ENCODE measurements at regions not wholly inside any gene's neighbourhood (a gene's known extent, or its start where the extent isn't known, plus 50 kb on each side); places are given as distances from the start of the nearest gene placed in this dataset.

GRCh38 chr1:94693029-94693428 is 127.1 kb upstream of the SLC44A3 start:
- H3K79me2 ChIP-seq (ENCODE audit: insufficient read depth) = no peaks in the 10 kb centered on the region
- H3K4me3 ChIP-seq = no peak overlapping the region
- no peak overlapping the region for H3K9ac ChIP-seq
- DNase-seq = no peak
- H3F3A ChIP-seq (ENCODE audit: insufficient read depth) = peaks cover 33% of the 10 kb centered on the region
- no peak overlapping the region for H3K4me2 ChIP-seq (ENCODE audit: unreplicated experiment)
- H3K4me1 ChIP-seq (ENCODE audit: insufficient read depth) = peaks cover 27% of the 10 kb centered on the region
- H4K20me1 ChIP-seq (ENCODE audit: insufficient read depth) = no peaks in the 10 kb centered on the region
- H3K9me3 ChIP-seq (ENCODE audit: low read depth) = no peaks in the 10 kb centered on the region
- H2AFZ ChIP-seq = no peak overlapping the region
- in situ Hi-C loops (cut with MboI) = no loop called here
- WGBS, 2 experiments (ENCODE audit: low coverage in 1 of 2, low lambda C conversion rate in 2 of 2, missing lambda C conversion rate in 2 of 2) = 84 to 91% methylated on average over 3 of the region's 3 CpGs
- H3K27ac ChIP-seq = no peak overlapping the region
- H3K27me3 ChIP-seq (replicated peaks; ENCODE audit: insufficient read depth) = no peaks in the 10 kb centered on the region
- no peaks in the 10 kb centered on the region for H3K36me3 ChIP-seq (ENCODE audit: low read depth)
- TF ChIP-seq EZH2 (IDR thresholded peaks at IDR 0.05; ENCODE audit: insufficient read depth, poor library complexity, severe bottlenecking) (no peak), EZH2phosphoT487 (IDR thresholded peaks at IDR 0.05; ENCODE audit: insufficient read depth, low read depth) (no peak)
- no peaks in the 10 kb centered on the region for H3K9me2 ChIP-seq (ENCODE audit: insufficient read depth)

- Histone ChIP-seq H3K79me2 (ENCODE audit: insufficient read depth) (no peaks in the 10 kb centered on the region), H3K36me3 (ENCODE audit: low read depth) (no peaks in the 10 kb centered on the region), H3K27me3 (replicated peaks; ENCODE audit: insufficient read depth) (no peaks in the 10 kb centered on the region), H3K9ac (no peak overlapping the region), H3K4me3 (no peak overlapping the region), H4K20me1 (ENCODE audit: insufficient read depth) (no peaks in the 10 kb centered on the region), H2AFZ (no peak overlapping the region), H3K4me2 (ENCODE audit: unreplicated experiment) (peak overlapping the region; percentile 43), H3F3A (ENCODE audit: insufficient read depth) (peaks cover 28% of the 10 kb centered on the region), H3K9me2 (ENCODE audit: insufficient read depth) (no peaks in the 10 kb centered on the region), H3K4me1 (ENCODE audit: insufficient read depth) (peaks cover 21% of the 10 kb centered on the region), H3K9me3 (ENCODE audit: low read depth) (no peaks in the 10 kb centered on the region), H3K27ac (no peak overlapping the region)
- no peak for DNase-seq
- in situ Hi-C loops (cut with MboI) = no loop called here
- TF ChIP-seq EZH2 (IDR thresholded peaks at IDR 0.05; ENCODE audit: insufficient read depth, poor library complexity, severe bottlenecking) (no peak), EZH2phosphoT487 (IDR thresholded peaks at IDR 0.05; ENCODE audit: insufficient read depth, low read depth) (no peak)
- 96 to 100% methylated on average over 3 of the region's 3 CpGs for WGBS, 2 experiments (ENCODE audit: low coverage in 1 of 2, low lambda C conversion rate in 2 of 2, missing lambda C conversion rate in 2 of 2)
Measured at GRCh38 chr1:94688646-94689045, 131.5 kb upstream of the SLC44A3 start.

- H3K9me3 ChIP-seq (ENCODE audit: low read depth) = no peaks in the 10 kb centered on the region
- in situ Hi-C loops (cut with MboI) = no loop called here
- H3K4me2 ChIP-seq (ENCODE audit: unreplicated experiment) = no peak overlapping the region
- H3K79me2 ChIP-seq (ENCODE audit: insufficient read depth) = no peaks in the 10 kb centered on the region
- no peak overlapping the region for H3K9ac ChIP-seq
- peaks cover 28% of the 10 kb centered on the region for H3F3A ChIP-seq (ENCODE audit: insufficient read depth)
- DNase-seq = no peak
- no peak for TF ChIP-seq EZH2 (IDR thresholded peaks at IDR 0.05; ENCODE audit: insufficient read depth, poor library complexity, severe bottlenecking)
- no peak for TF ChIP-seq EZH2phosphoT487 (IDR thresholded peaks at IDR 0.05; ENCODE audit: insufficient read depth, low read depth)
- H4K20me1 ChIP-seq (ENCODE audit: insufficient read depth) = no peaks in the 10 kb centered on the region
- no peaks in the 10 kb centered on the region for H3K36me3 ChIP-seq (ENCODE audit: low read depth)
- no peaks in the 10 kb centered on the region for H3K27me3 ChIP-seq (replicated peaks; ENCODE audit: insufficient read depth)
- WGBS, 2 experiments (ENCODE audit: low coverage in 1 of 2, low lambda C conversion rate in 2 of 2, missing lambda C conversion rate in 2 of 2) = 95 to 99% methylated on average over 4 of the region's 4 CpGs
- no peaks in the 10 kb centered on the region for H3K9me2 ChIP-seq (ENCODE audit: insufficient read depth)
- H3K27ac ChIP-seq = no peak overlapping the region
- H3K4me1 ChIP-seq (ENCODE audit: insufficient read depth) = peaks cover 26% of the 10 kb centered on the region
- no peak overlapping the region for H2AFZ ChIP-seq
- H3K4me3 ChIP-seq = no peak overlapping the region
Measured at GRCh38 chr1:94686882-94687281, 133.3 kb upstream of the SLC44A3 start.

- no peak for DNase-seq
- Histone ChIP-seq H3K79me2 (ENCODE audit: insufficient read depth) (no peaks in the 10 kb centered on the region), H3K27ac (no peak overlapping the region), H3K36me3 (ENCODE audit: low read depth) (no peaks in the 10 kb centered on the region), H3F3A (ENCODE audit: insufficient read depth) (peaks cover 10% of the 10 kb centered on the region), H3K4me1 (ENCODE audit: insufficient read depth) (peaks cover 16% of the 10 kb centered on the region), H3K27me3 (replicated peaks; ENCODE audit: insufficient read depth) (no peaks in the 10 kb centered on the region), H4K20me1 (ENCODE audit: insufficient read depth) (no peaks in the 10 kb centered on the region), H2AFZ (no peak overlapping the region), H3K4me3 (no peak overlapping the region), H3K9ac (no peak overlapping the region), H3K9me2 (ENCODE audit: insufficient read depth) (no peaks in the 10 kb centered on the region), H3K9me3 (ENCODE audit: low read depth) (no peaks in the 10 kb centered on the region), H3K4me2 (ENCODE audit: unreplicated experiment) (no peak overlapping the region)
- TF ChIP-seq EZH2 (IDR thresholded peaks at IDR 0.05; ENCODE audit: insufficient read depth, poor library complexity, severe bottlenecking) (no peak), EZH2phosphoT487 (IDR thresholded peaks at IDR 0.05; ENCODE audit: insufficient read depth, low read depth) (no peak)
- 83 to 95% methylated on average over 6 to 7 of the region's 7 CpGs for WGBS, 2 experiments (ENCODE audit: low coverage in 1 of 2, low lambda C conversion rate in 2 of 2, missing lambda C conversion rate in 2 of 2)
- in situ Hi-C loops (cut with MboI) = no loop called here
Measured at GRCh38 chr1:94684690-94685250, 135.4 kb upstream of the SLC44A3 start.

- no peak overlapping the region for H3K4me2 ChIP-seq (ENCODE audit: unreplicated experiment)
- no peak for TF ChIP-seq EZH2phosphoT487 (IDR thresholded peaks at IDR 0.05; ENCODE audit: insufficient read depth, low read depth)
- TF ChIP-seq EZH2 (IDR thresholded peaks at IDR 0.05; ENCODE audit: insufficient read depth, poor library complexity, severe bottlenecking) = no peak
- H3K9me2 ChIP-seq (ENCODE audit: insufficient read depth) = no peaks in the 10 kb centered on the region
- H2AFZ ChIP-seq = no peak overlapping the region
- in situ Hi-C loops (cut with MboI) = no loop called here
- H3K4me1 ChIP-seq (ENCODE audit: insufficient read depth) = peaks cover 7% of the 10 kb centered on the region
- no peak overlapping the region for H3K27ac ChIP-seq
- DNase-seq = no peak
- H3K9me3 ChIP-seq (ENCODE audit: low read depth) = no peaks in the 10 kb centered on the region
- no peaks in the 10 kb centered on the region for H3K79me2 ChIP-seq (ENCODE audit: insufficient read depth)
- no peaks in the 10 kb centered on the region for H3K36me3 ChIP-seq (ENCODE audit: low read depth)
- peaks cover 2% of the 10 kb centered on the region; the same call in 1 of the 2 replicates for H3F3A ChIP-seq (ENCODE audit: insufficient read depth)
- H3K9ac ChIP-seq = no peak overlapping the region
- H3K4me3 ChIP-seq = no peak overlapping the region
- no peaks in the 10 kb centered on the region for H3K27me3 ChIP-seq (replicated peaks; ENCODE audit: insufficient read depth)
- H4K20me1 ChIP-seq (ENCODE audit: insufficient read depth) = no peaks in the 10 kb centered on the region
- WGBS, 2 experiments (ENCODE audit: low coverage in 1 of 2, low lambda C conversion rate in 2 of 2, missing lambda C conversion rate in 2 of 2) = 63 to 65% methylated on average over 6 of the region's 6 CpGs
Measured at GRCh38 chr1:94683886-94684285, 136.3 kb upstream of the SLC44A3 start.
